HCT116 (cell line): ENCODE measurements at regions not wholly inside any gene's neighbourhood (a gene's known extent, or its start where the extent isn't known, plus 50 kb on each side); places are given as distances from the start of the nearest gene placed in this dataset.

ENCODE experiments used
- ATAC-seq: fragments of 200-7000 bp; cut with Tn5 transposase; 2 replicates; pipeline ENCODE4 v1.9.1; 2020; ENCODE audit warnings: mild to moderate bottlenecking, moderate library complexity
- BruUV-seq: library from RNA; stranded (reverse); fragments of 400-500 nt; replicated peaks from 2 replicates; lab custom pipeline; 2021; lab: Mats Ljungman, UMichigan
- CTCF ChIA-PET: fragments of 300-600 bp; sonication (Branson Sonifier 250); formaldehyde crosslinking; loops from one replicate; lab custom pipeline; 2021; ENCODE audit warnings: antibody characterized with exemption; lab: Charles Lee
- POLR2A ChIA-PET: fragments of 300-600, 350-600 bp; sonication (Branson Sonifier 250); formaldehyde crosslinking; loops from one replicate; lab custom pipeline; 2021; ENCODE audit warnings: antibody characterized with exemption; lab: Charles Lee
- RAD21 ChIA-PET, 2 experiments: fragments of 300-600 bp; sonication (Branson Sonifier 250); formaldehyde crosslinking; loops; one replicate each; lab custom pipeline; 2023; ENCODE audit warnings: low total read pairs in 2 of 2; ENCODE audit not compliant: uncharacterized antibody in 2 of 2, unreplicated experiment in 2 of 2, low non-redundant PET in 1 of 2; lab: Charles Lee
- DNase-seq: peaks from one replicate; pipeline ENCODE4 v3.0.0-alpha.2; 2010; ENCODE audit warnings: low read depth, low spot score
- H2AFZ ChIP-seq: fragments of 200-600 bp; shearing (Covaris generic), sonication (generic); 2 replicates; pipeline ENCODE4 v1.6.1; 2017; ENCODE audit warnings: low read depth, mixed run types, mixed read lengths, antibody characterized with exemption, low read length; ENCODE audit not compliant: poor library complexity, severe bottlenecking
- H3K27ac ChIP-seq: 2 replicates; pipeline ENCODE4 v1.5.1; 2012; ENCODE audit warnings: low read depth, low read length
- H3K27me3 ChIP-seq: fragments of 200-600 bp; sonication (generic); 2 replicates; pipeline ENCODE4 v1.6.1; 2016; ENCODE audit warnings: mixed run types, low read length, mixed read lengths; ENCODE audit not compliant: insufficient read depth
- H3K36me3 ChIP-seq, 2 experiments: fragments of 200-500 bp in 1 of 2; fragments of 200-600 bp in 1 of 2; sonication (Bioruptor generic) in 1 of 2; sonication (generic) in 1 of 2; 2 replicates each; pipeline versions ENCODE4 v1.5.1 to v1.6.1; 2014 to 2016; ENCODE audit warnings: low read length in 2 of 2, inconsistent platforms in 1 of 2, mixed read lengths in 1 of 2, mixed run types in 1 of 2; ENCODE audit not compliant: insufficient read depth in 2 of 2, control insufficient read depth in 1 of 2
- H3K4me1 ChIP-seq, 2 experiments: fragments of 200-600 bp in 1 of 2; sonication (generic) in 1 of 2; 2 replicates each; pipeline versions ENCODE4 v1.5.1 to v1.6.1; 2012 to 2017; ENCODE audit warnings: low read length in 2 of 2, inconsistent platforms in 1 of 2, mild to moderate bottlenecking in 1 of 2, mixed read lengths in 1 of 2, mixed run types in 1 of 2, moderate library complexity in 1 of 2; ENCODE audit not compliant: insufficient read depth in 2 of 2, control insufficient read depth in 1 of 2
- H3K4me2 ChIP-seq: fragments of 200-600 bp; sonication (generic); 2 replicates; pipeline ENCODE4 v1.6.1; 2017; ENCODE audit warnings: mixed run types, low read length, mixed read lengths
- H3K4me3 ChIP-seq, 2 experiments: fragments of 200-600 bp in 1 of 2; sonication (generic) in 1 of 2; replicated peaks in 1 of 2; 2 replicates each; pipeline ENCODE4 v1.5.1; 2011 to 2016; ENCODE audit warnings: low read length in 2 of 2, control low read depth in 1 of 2, low read depth in 1 of 2, mild to moderate bottlenecking in 1 of 2, mixed read lengths in 1 of 2, mixed run types in 1 of 2
- H3K79me2 ChIP-seq: fragments of 200-600 bp; sonication (generic); 2 replicates; pipeline ENCODE4 v1.6.1; 2017; ENCODE audit warnings: mild to moderate bottlenecking, mixed run types, low read length, moderate library complexity, mixed read lengths; ENCODE audit not compliant: insufficient read depth
- H3K9ac ChIP-seq: fragments of 200-600 bp; sonication (generic); 2 replicates; pipeline ENCODE4 v1.6.1; 2016; ENCODE audit warnings: low read length, mixed read lengths
- H3K9me2 ChIP-seq: fragments of 200-600 bp; sonication (generic), shearing (Covaris generic); 2 replicates; pipeline ENCODE4 v1.6.1; 2017; ENCODE audit warnings: mixed run types, mild to moderate bottlenecking, moderate library complexity; ENCODE audit not compliant: insufficient read depth
- H3K9me3 ChIP-seq, 2 experiments: fragments of 200-500 bp in 1 of 2; fragments of 200-600 bp in 1 of 2; sonication (Bioruptor generic) in 1 of 2; sonication (generic) in 1 of 2; 2 replicates each; pipeline ENCODE4 v1.6.1; 2014 to 2017; ENCODE audit warnings: low read length in 2 of 2, mixed read lengths in 2 of 2, inconsistent platforms in 1 of 2, low read depth in 1 of 2, mild to moderate bottlenecking in 1 of 2, mixed run types in 1 of 2, moderate library complexity in 1 of 2; ENCODE audit not compliant: control insufficient read depth in 1 of 2, insufficient read depth in 1 of 2
- H4K20me1 ChIP-seq: fragments of 200-600 bp; sonication (generic), shearing (Covaris generic); 2 replicates; pipeline ENCODE4 v1.6.1; 2017; ENCODE audit warnings: mixed run types, mild to moderate bottlenecking, moderate library complexity; ENCODE audit not compliant: insufficient read depth
- ATF3 ChIP-seq: IDR thresholded peaks from 2 replicates; pipeline ENCODE4 v1.6.1; 2012
- CBX3 ChIP-seq: IDR thresholded peaks from 2 replicates; pipeline ENCODE4 v1.6.1; 2012; ENCODE audit warnings: low read depth
- CTCF ChIP-seq, 3 experiments: fragments of 200-600 bp in 1 of 3; sonication (generic) in 1 of 3; IDR thresholded peaks in 2 of 3; conservative IDR thresholded peaks in 1 of 3; 2 replicates each; pipeline ENCODE4 v1.5.1; 2012 to 2017; ENCODE audit warnings: low read depth in 2 of 3, low read length in 2 of 3, antibody characterized with exemption in 1 of 3, borderline replicate concordance in 1 of 3, control low read depth in 1 of 3, mild to moderate bottlenecking in 1 of 3, mixed read lengths in 1 of 3, mixed run types in 1 of 3, moderate library complexity in 1 of 3; ENCODE audit not compliant: insufficient read depth in 1 of 3
- EZH2 ChIP-seq: fragments of 200-600 bp; sonication (generic); IDR thresholded peaks from 2 replicates; pipeline ENCODE4 v1.6.1; 2017; ENCODE audit warnings: antibody characterized with exemption, mixed run types
- MAX ChIP-seq: IDR thresholded peaks from 2 replicates; pipeline ENCODE4 v1.6.1; 2012
- POLR2A ChIP-seq: IDR thresholded peaks from 2 replicates; pipeline ENCODE4 v1.7.0; 2011; ENCODE audit warnings: borderline replicate concordance; ENCODE audit not compliant: insufficient read depth, insufficient read length; ENCODE audit errors: extremely low read depth
- REST ChIP-seq: IDR thresholded peaks from 2 replicates; pipeline ENCODE4 v1.6.1; 2012; ENCODE audit warnings: low read depth
- TCF7L2 ChIP-seq: IDR thresholded peaks from 2 replicates; pipeline ENCODE4 v1.7.0; 2011; ENCODE audit warnings: borderline replicate concordance, inconsistent platforms; ENCODE audit not compliant: insufficient read depth, insufficient read length; ENCODE audit errors: extremely low read depth
- YY1 ChIP-seq: IDR thresholded peaks from 2 replicates; pipeline ENCODE4 v1.6.1; 2011; ENCODE audit warnings: low read length, low read depth, moderate library complexity, mild to moderate bottlenecking; ENCODE audit not compliant: insufficient replicate concordance; ENCODE audit errors: extremely low read depth
- ZFX ChIP-seq: fragments of 450-650 bp; IDR thresholded peaks from 2 replicates; pipeline ENCODE4 v1.6.1; 2017
- ZNF274 ChIP-seq: fragments of 200-500 bp; sonication (Bioruptor generic); IDR thresholded peaks from 2 replicates; pipeline ENCODE4 v1.6.1; 2014; ENCODE audit warnings: mild to moderate bottlenecking, low read depth, low read length, inconsistent platforms
- intact Hi-C: fragments of 100-400 bp; cut with micrococcal nuclease; formaldehyde crosslinking; loops from 2 replicates; pipeline ENCODE4 v1.10.0; 2022

GRCh38 chr12:31906557-31907301 lies 52.5 kb upstream of the RESF1 start:
- ChIA-PET CTCF (no interaction called here), RAD21 (no interaction called here), POLR2A (no interaction called here)
- Histone ChIP-seq H3K4me3 (no peak overlapping the region), H3K36me3 (no peaks in the 10 kb centered on the region), H3K27ac (no peak overlapping the region), H3K79me2 (no peaks in the 10 kb centered on the region)
- ATAC-seq (no peak), DNase-seq (no peak)
- TF ChIP-seq CBX3, result peak; percentile 76; the same call in 1 of the 2 replicates
- TF ChIP-seq TCF7L2, result no peak
- TF ChIP-seq, all 23 proteins: peak for 1
- Histone ChIP-seq H2AFZ (no peak overlapping the region), H3K9me2 (no peaks in the 10 kb centered on the region), H3K4me2 (no peak overlapping the region), H3K9me3 (peaks cover 0 to 4% of the 10 kb centered on the region in 2 experiments; a peak in 1 of 4 replicates), H4K20me1 (no peaks in the 10 kb centered on the region), H3K4me1 (no peaks in the 10 kb centered on the region), H3K27me3 (no peaks in the 10 kb centered on the region), H3K9ac (no peak overlapping the region)
- BruUV-seq, result no TSS peak
- intact Hi-C loops, result no loop called here

GRCh38 chr12:31903025-31903424 lies 56.2 kb upstream of the RESF1 start:
- H4K20me1 ChIP-seq, result no peaks in the 10 kb centered on the region
- H3K9me2 ChIP-seq, result no peaks in the 10 kb centered on the region
- no peak overlapping the region for H3K9ac ChIP-seq
- no peaks in the 10 kb centered on the region for H3K36me3 ChIP-seq
- no TSS peak for BruUV-seq
- no peaks in the 10 kb centered on the region for H3K27me3 ChIP-seq
- H3K4me1 ChIP-seq, result peaks cover 6 to 9% of the 10 kb centered on the region in 2 experiments; a peak in 2 of 4 replicates
- no peak overlapping the region for H3K4me3 ChIP-seq
- no peak for ATAC-seq
- ChIA-PET POLR2A (no interaction called here), CTCF (no interaction called here), RAD21 (no interaction called here)
- H3K9me3 ChIP-seq, result peaks cover 0 to 4% of the 10 kb centered on the region in 2 experiments; a peak in 1 of 4 replicates
- no peak for TF ChIP-seq EZH2
- no peak for TF ChIP-seq ATF3
- no peak for TF ChIP-seq POLR2A
- no peak for TF ChIP-seq CTCF (IDR thresholded peaks at IDR 0.05 in 2 of 3, conservative IDR thresholded peaks at IDR 0.05 in 1 of 3; ENCODE audit: borderline replicate concordance in 1 of 3, insufficient read depth in 1 of 3, low read depth in 2 of 3, low read length in 2 of 3)
- TF ChIP-seq ZFX, result no peak
- TF ChIP-seq TCF7L2, result no peak
- no peak for TF ChIP-seq MAX
- no peak for TF ChIP-seq REST
- no peak for TF ChIP-seq ZNF274
- TF ChIP-seq YY1, result no peak
- no peak overlapping the region for H3K4me2 ChIP-seq
- H3K27ac ChIP-seq, result no peak overlapping the region
- H2AFZ ChIP-seq, result no peak overlapping the region
- H3K79me2 ChIP-seq, result no peaks in the 10 kb centered on the region
- intact Hi-C loops, result no loop called here
- no peak for DNase-seq
